Hepatocyte (in vitro differentiated cells): ENCODE measurements at regions not wholly inside any gene's neighbourhood (a gene's known extent, or its start where the extent isn't known, plus 50 kb on each side); places are given as distances from the start of the nearest gene placed in this dataset.
A peak's percentile ranks its signal among the peaks of the same experiment; 100 is the strongest.

Experiments
- DNase-seq: peaks from one replicate; pipeline ENCODE4 v3.0.0-alpha.2; 2016; ENCODE audit warnings: low spot score
- H2AFZ ChIP-seq: fragments of 200-600 bp; sonication (generic); 2 replicates; pipeline ENCODE4 v1.6.0; 2016; ENCODE audit warnings: antibody characterized with exemption, mild to moderate bottlenecking
- H3K27ac ChIP-seq: fragments of 200-600 bp; sonication (generic); 2 replicates; pipeline ENCODE4 v1.5.1; 2016; ENCODE audit warnings: mild to moderate bottlenecking
- H3K27me3 ChIP-seq: fragments of 200-600 bp; sonication (generic); 2 replicates; pipeline ENCODE4 v1.6.1; 2016
- H3K36me3 ChIP-seq: fragments of 200-600 bp; sonication (generic); replicated peaks from 2 replicates; pipeline ENCODE4 v1.5.1; 2016; ENCODE audit warnings: low read depth; ENCODE audit not compliant: insufficient read depth
- H3K4me1 ChIP-seq: fragments of 200-600 bp; sonication (generic); 2 replicates; pipeline ENCODE4 v1.5.1; 2016; ENCODE audit warnings: mild to moderate bottlenecking, moderate library complexity; ENCODE audit not compliant: insufficient read depth
- H3K4me2 ChIP-seq: fragments of 200-600 bp; sonication (generic); 2 replicates; pipeline ENCODE4 v1.6.0; 2016
- H3K4me3 ChIP-seq: fragments of 200-600 bp; sonication (generic); 2 replicates; pipeline ENCODE4 v1.5.1; 2016; ENCODE audit warnings: mild to moderate bottlenecking
- H3K79me2 ChIP-seq: fragments of 200-600 bp; sonication (generic); 2 replicates; pipeline ENCODE4 v1.6.0; 2017; ENCODE audit warnings: mild to moderate bottlenecking
- H3K9me2 ChIP-seq: fragments of 200-600 bp; sonication (generic); replicated peaks from 2 replicates; pipeline ENCODE4 v1.6.0; 2017; ENCODE audit warnings: mild to moderate bottlenecking; ENCODE audit not compliant: insufficient read depth
- H3K9me3 ChIP-seq: fragments of 200-600 bp; sonication (generic); 2 replicates; pipeline ENCODE4 v1.5.1; 2016; ENCODE audit warnings: low read depth, mild to moderate bottlenecking
- H4K20me1 ChIP-seq: fragments of 200-600 bp; sonication (generic); 2 replicates; pipeline ENCODE4 v1.6.0; 2016; ENCODE audit warnings: mild to moderate bottlenecking; ENCODE audit not compliant: insufficient read depth, poor library complexity, severe bottlenecking
- CTCF ChIP-seq: fragments of 200-600 bp; sonication (generic); IDR thresholded peaks from 2 replicates; pipeline ENCODE4 v1.5.1; 2016; ENCODE audit warnings: antibody characterized with exemption, mild to moderate bottlenecking; ENCODE audit not compliant: poor library complexity
- EZH2 ChIP-seq: fragments of 200-600 bp; sonication (generic); IDR thresholded peaks from 2 replicates; pipeline ENCODE4 v1.6.1; 2016; ENCODE audit warnings: antibody characterized with exemption, mild to moderate bottlenecking, borderline replicate concordance
- EZH2phosphoT487 ChIP-seq: fragments of 200-600 bp; sonication (generic); IDR thresholded peaks from one replicate; pipeline ENCODE4 v1.6.1; 2018; ENCODE audit warnings: antibody characterized with exemption, mild to moderate bottlenecking, low read depth, moderate library complexity; ENCODE audit not compliant: unreplicated experiment, severe bottlenecking
- WGBS: methylation state at CpG from one replicate; pipeline ENCODE4 v1.1.6; 2016; ENCODE audit warnings: low lambda C conversion rate; ENCODE audit errors: missing lambda C conversion rate; 5-methylcytosine and 5-hydroxymethylcytosine counted together

- H2AFZ ChIP-seq, result no peak overlapping the region
- no peaks in the 10 kb centered on the region for H3K9me2 ChIP-seq
- H3K4me1 ChIP-seq, result peaks cover 7% of the 10 kb centered on the region
- H3K36me3 ChIP-seq, result no peaks in the 10 kb centered on the region
- no peaks in the 10 kb centered on the region for H3K27me3 ChIP-seq
- no peaks in the 10 kb centered on the region for H3K79me2 ChIP-seq
- H3K9me3 ChIP-seq, result no peaks in the 10 kb centered on the region
- H3K4me3 ChIP-seq, result no peak overlapping the region
- WGBS, result 28% methylated on average over 8 of the region's 8 CpGs
- DNase-seq, result peak; percentile 13
- no peak for TF ChIP-seq EZH2phosphoT487
- no peak for TF ChIP-seq CTCF
- TF ChIP-seq EZH2, result no peak
- H3K27ac ChIP-seq, result peak overlapping the region; percentile 3
- H4K20me1 ChIP-seq, result no peaks in the 10 kb centered on the region
- H3K4me2 ChIP-seq, result peak overlapping the region; percentile 48
Measured at GRCh38 chr3:81300324-81300927, 461.0 kb downstream of the GBE1 start.

- no peaks in the 10 kb centered on the region for H3K79me2 ChIP-seq
- H2AFZ ChIP-seq, result no peak overlapping the region
- H3K4me1 ChIP-seq, result peaks cover 7% of the 10 kb centered on the region
- no peak overlapping the region for H3K27ac ChIP-seq
- no peaks in the 10 kb centered on the region for H4K20me1 ChIP-seq
- H3K4me3 ChIP-seq, result no peak overlapping the region
- H3K4me2 ChIP-seq, result no peak overlapping the region
- H3K9me2 ChIP-seq, result no peaks in the 10 kb centered on the region
- no peaks in the 10 kb centered on the region for H3K36me3 ChIP-seq
- WGBS, result 81% methylated on average over 3 of the region's 3 CpGs
- no peaks in the 10 kb centered on the region for H3K27me3 ChIP-seq
- TF ChIP-seq CTCF (no peak), EZH2 (no peak), EZH2phosphoT487 (no peak)
- H3K9me3 ChIP-seq, result no peaks in the 10 kb centered on the region
- DNase-seq, result no peak
Measured at GRCh38 chr3:81299481-81299880, 462.0 kb downstream of the GBE1 start.

- Histone ChIP-seq H3K9me3 (no peaks in the 10 kb centered on the region), H3K4me3 (no peak overlapping the region), H3K36me3 (no peaks in the 10 kb centered on the region), H3K4me1 (peaks cover 7% of the 10 kb centered on the region), H4K20me1 (no peaks in the 10 kb centered on the region), H3K4me2 (no peak overlapping the region), H3K9me2 (no peaks in the 10 kb centered on the region), H3K27me3 (no peaks in the 10 kb centered on the region), H3K27ac (no peak overlapping the region), H2AFZ (no peak overlapping the region), H3K79me2 (no peaks in the 10 kb centered on the region)
- DNase-seq, result no peak
- 92% methylated on average over 1 of the region's 1 CpG for WGBS
- no peak for TF ChIP-seq EZH2
- TF ChIP-seq CTCF, result no peak
- TF ChIP-seq EZH2phosphoT487, result no peak
Measured at GRCh38 chr3:81295906-81296577, 465.4 kb downstream of the GBE1 start.
